Peyer's patch (tissue), 4 donors: ENCODE measurements at regions not wholly inside any gene's neighbourhood (a gene's known extent, or its start where the extent isn't known, plus 50 kb on each side); places are given as distances from the start of the nearest gene placed in this dataset.

ENCODE experiments used
- POLR2A ChIP-seq, 2 donors: fragments of 450-650 bp; IDR thresholded peaks; one replicate each; pipeline ENCODE4 v1.5.1; 2017; ENCODE audit warnings: antibody characterized with exemption in 2 of 2, mild to moderate bottlenecking in 2 of 2, moderate library complexity in 2 of 2
- TF ChIP-seq, protein P1 (sequence below), 6 experiments: fragments of 450-650 bp in 4 of 6; fragments of 200-600 bp in 2 of 6; sonication (generic) in 1 of 6; IDR thresholded peaks; one replicate each; pipeline ENCODE4 v1.5.1; 2017 to 2019; ENCODE audit warnings: antibody characterized with exemption in 6 of 6, mild to moderate bottlenecking in 3 of 6, moderate library complexity in 1 of 6

DNA sequence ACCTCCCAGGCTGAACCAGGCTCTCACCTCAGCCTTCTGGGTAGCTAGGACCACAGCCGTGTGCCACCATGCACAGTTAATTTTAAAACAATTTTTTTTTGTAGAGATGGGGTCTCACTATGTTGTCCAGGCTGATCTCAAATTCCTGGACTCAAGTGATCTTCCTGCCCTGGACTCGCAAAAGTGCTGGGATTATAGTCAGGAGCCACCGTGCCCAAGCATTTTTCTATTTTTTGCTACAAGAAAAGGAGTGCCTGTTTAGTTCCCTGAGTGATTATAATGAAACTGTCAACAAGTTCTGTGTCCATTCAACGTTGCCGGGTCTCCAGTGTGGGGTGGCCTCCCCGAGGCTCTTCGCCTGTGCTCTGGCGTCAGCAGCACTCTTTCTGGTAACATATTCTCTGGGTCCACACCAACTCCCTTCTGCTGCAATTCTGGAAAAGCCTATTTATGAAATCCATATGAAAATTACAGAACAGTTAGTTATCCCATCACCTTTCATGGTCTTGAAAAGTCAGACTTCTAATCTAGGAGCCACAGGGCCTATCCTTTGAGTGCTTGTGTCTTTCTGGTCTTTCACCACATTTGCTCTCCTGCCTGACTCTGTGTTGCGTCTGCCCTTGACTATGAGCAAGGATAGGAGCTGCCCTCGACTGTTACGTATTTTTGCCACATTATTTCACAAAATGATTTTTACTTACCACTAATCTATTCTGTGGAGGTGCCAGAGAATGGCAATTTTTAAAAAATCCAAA lies 172.7 kb downstream of the SOCS6 start:
- TF ChIP-seq, protein P1, sequence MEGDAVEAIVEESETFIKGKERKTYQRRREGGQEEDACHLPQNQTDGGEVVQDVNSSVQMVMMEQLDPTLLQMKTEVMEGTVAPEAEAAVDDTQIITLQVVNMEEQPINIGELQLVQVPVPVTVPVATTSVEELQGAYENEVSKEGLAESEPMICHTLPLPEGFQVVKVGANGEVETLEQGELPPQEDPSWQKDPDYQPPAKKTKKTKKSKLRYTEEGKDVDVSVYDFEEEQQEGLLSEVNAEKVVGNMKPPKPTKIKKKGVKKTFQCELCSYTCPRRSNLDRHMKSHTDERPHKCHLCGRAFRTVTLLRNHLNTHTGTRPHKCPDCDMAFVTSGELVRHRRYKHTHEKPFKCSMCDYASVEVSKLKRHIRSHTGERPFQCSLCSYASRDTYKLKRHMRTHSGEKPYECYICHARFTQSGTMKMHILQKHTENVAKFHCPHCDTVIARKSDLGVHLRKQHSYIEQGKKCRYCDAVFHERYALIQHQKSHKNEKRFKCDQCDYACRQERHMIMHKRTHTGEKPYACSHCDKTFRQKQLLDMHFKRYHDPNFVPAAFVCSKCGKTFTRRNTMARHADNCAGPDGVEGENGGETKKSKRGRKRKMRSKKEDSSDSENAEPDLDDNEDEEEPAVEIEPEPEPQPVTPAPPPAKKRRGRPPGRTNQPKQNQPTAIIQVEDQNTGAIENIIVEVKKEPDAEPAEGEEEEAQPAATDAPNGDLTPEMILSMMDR (IDR thresholded peaks at IDR 0.05), result no peak
- TF ChIP-seq POLR2A (IDR thresholded peaks at IDR 0.05), result no peak
